ENCODE measurements at regions not wholly inside any gene's neighbourhood (a gene's known extent, or its start where the extent isn't known, plus 50 kb on each side); places are given as distances from the start of the nearest gene placed in this dataset.

GRCh38 chr10:65838811-65839210 lies 1087.0 kb upstream of the LRRTM3 start:
- no peak for ATAC-seq

- ATAC-seq = no peak
Observed at GRCh38 chr10:65843203-65843602, 1082.6 kb upstream of the LRRTM3 start.

GRCh38 chr10:65845916-65846315 lies 1079.9 kb upstream of the LRRTM3 start:
- ATAC-seq = no peak

DNA sequence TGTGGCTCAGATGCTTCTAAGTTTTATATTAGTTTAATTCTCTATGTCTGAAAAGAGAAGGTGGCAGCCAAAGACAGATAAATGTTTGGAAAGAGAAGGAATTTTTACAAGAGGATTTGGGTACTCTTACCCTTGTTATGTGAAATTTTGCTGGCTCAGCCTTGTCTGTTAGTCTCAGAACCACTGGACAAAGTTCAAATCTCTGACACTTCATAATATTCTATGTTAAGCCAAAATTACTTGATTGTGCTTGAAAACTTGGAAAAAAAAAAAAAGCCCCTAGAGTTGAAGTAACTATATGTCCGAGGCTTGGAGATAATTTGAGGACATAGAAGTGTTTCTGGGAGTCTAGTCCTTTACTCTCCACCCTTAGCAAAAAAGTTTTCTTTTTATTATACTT lies 1079.3 kb upstream of the LRRTM3 start:
- no peak for ATAC-seq

DNA sequence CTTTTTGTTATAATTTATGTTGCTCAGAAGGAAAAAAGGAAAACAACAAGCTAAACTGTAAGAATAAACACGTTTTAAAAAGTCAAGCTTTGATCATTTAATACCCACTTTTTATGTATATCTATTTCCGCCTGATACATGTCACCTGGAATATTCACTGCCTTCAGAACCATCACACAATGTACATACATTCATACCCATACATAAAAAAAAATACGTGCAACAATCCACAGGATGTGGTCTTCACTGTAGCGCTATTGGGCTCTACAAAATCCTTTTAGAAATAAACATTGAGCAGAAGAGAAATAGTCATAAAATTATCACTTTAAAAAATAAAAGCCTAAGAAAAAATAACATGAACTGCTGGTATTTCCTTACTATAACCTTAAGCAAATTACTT lies 1078.9 kb upstream of the LRRTM3 start:
- ATAC-seq = no peak

GRCh38 chr10:65847436-65848230 lies 1078.2 kb upstream of the LRRTM3 start:
- ATAC-seq = no peak

GRCh38 chr10:65858841-65859240 lies 1067.0 kb upstream of the LRRTM3 start:
- ATAC-seq = no peak

GRCh38 chr10:65861249-65861648 lies 1064.6 kb upstream of the LRRTM3 start:
- peak in 1 of 2 donors; percentile 13 for ATAC-seq

All from activated CD4-positive, CD25-positive, alpha-beta regulatory T cell treated with anti-CD3 and anti-CD28 coated beads, Interleukin-2, amount 50 U/mL, for 24 hours (primary cell).